Fibroblast of villous mesenchyme (primary cell): ENCODE measurements at regions not wholly inside any gene's neighbourhood (a gene's known extent, or its start where the extent isn't known, plus 50 kb on each side); places are given as distances from the start of the nearest gene placed in this dataset.

Experiments
- DNase-seq: peaks from one replicate; pipeline ENCODE4 v3.0.0-alpha.2; 2010; ENCODE audit warnings: low read depth
- H3K4me3 ChIP-seq: 2 replicates; pipeline ENCODE4 v1.5.1; 2011; ENCODE audit warnings: low read depth, mild to moderate bottlenecking, low read length
- CTCF ChIP-seq: IDR thresholded peaks from 2 replicates; pipeline ENCODE4 v1.5.1; 2012; ENCODE audit warnings: low read depth, mild to moderate bottlenecking, low read length; ENCODE audit not compliant: insufficient read depth

- DNase-seq, result no peak
- no peak overlapping the region for H3K4me3 ChIP-seq
- no peak for TF ChIP-seq CTCF
Measured at GRCh38 chr2:8520791-8521344, 161.0 kb upstream of the ID2 start.

GRCh38 chr2:8522687-8523086 lies 159.2 kb upstream of the ID2 start:
- DNase-seq, result no peak
- H3K4me3 ChIP-seq, result no peak overlapping the region

GRCh38 chr2:8524388-8524787 lies 157.5 kb upstream of the ID2 start:
- no peak for DNase-seq
- H3K4me3 ChIP-seq, result no peak overlapping the region
- no peak for TF ChIP-seq CTCF

More at GRCh38 chr2:8522687-8523086, 159.2 kb upstream of the ID2 start:
- TF ChIP-seq CTCF, result no peak

- no peak for DNase-seq
- no peak for TF ChIP-seq CTCF
- no peak overlapping the region for H3K4me3 ChIP-seq
Measured at GRCh38 chr2:8524823-8525222, 157.0 kb upstream of the ID2 start.

GRCh38 chr2:8525236-8525581 lies 156.6 kb upstream of the ID2 start:
- DNase-seq, result no peak
- H3K4me3 ChIP-seq, result no peak overlapping the region
- no peak for TF ChIP-seq CTCF

- TF ChIP-seq CTCF, result peak; percentile 4
Measured at GRCh38 chr2:8525582-8526402, 156.1 kb upstream of the ID2 start.

GRCh38 chr2:8526403-8526696 lies 155.5 kb upstream of the ID2 start:
- H3K4me3 ChIP-seq, result no peak overlapping the region
- DNase-seq, result no peak
- TF ChIP-seq CTCF, result no peak

More at GRCh38 chr2:8525582-8526402, 156.1 kb upstream of the ID2 start:
- DNase-seq, result peak; percentile 16
- no peak overlapping the region for H3K4me3 ChIP-seq
